ENCODE measurements at regions not wholly inside any gene's neighbourhood (a gene's known extent, or its start where the extent isn't known, plus 50 kb on each side); places are given as distances from the start of the nearest gene placed in this dataset.

GRCh38 chr1:172951730-172952365, 98.9 kb downstream of the TNFSF18 start:
- WGBS, 2 experiments (ENCODE audit: insufficient coverage in 2 of 2), result 80 to 100% methylated on average over 1 of the region's 3 CpGs
- H3K36me3 ChIP-seq (ENCODE audit: control insufficient read depth, insufficient read depth, low read length), result no peaks in the 10 kb centered on the region
- H3K27ac ChIP-seq (ENCODE audit: low read depth, low read length, severe bottlenecking), result no peak overlapping the region
- H3K4me1 ChIP-seq (ENCODE audit: control insufficient read depth, insufficient read depth, low read length, poor library complexity, severe bottlenecking), result peaks cover 9% of the 10 kb centered on the region
- no peaks in the 10 kb centered on the region for H3K9me3 ChIP-seq (ENCODE audit: control insufficient read depth, low read length)
- H3K4me3 ChIP-seq (ENCODE audit: extremely low read depth, insufficient read depth, low read length, poor library complexity, severe bottlenecking), result no peak overlapping the region

- no peaks in the 10 kb centered on the region for H3K9me3 ChIP-seq (ENCODE audit: control insufficient read depth, low read length)
Measured at GRCh38 chr1:172952516-172952915, 98.2 kb downstream of the TNFSF18 start.

GRCh38 chr1:172954476-172955150, 96.1 kb downstream of the TNFSF18 start:
- Histone ChIP-seq H3K4me3 (ENCODE audit: extremely low read depth, insufficient read depth, low read length, poor library complexity, severe bottlenecking) (no peak overlapping the region), H3K9me3 (ENCODE audit: control insufficient read depth, low read length) (no peaks in the 10 kb centered on the region), H3K36me3 (ENCODE audit: control insufficient read depth, insufficient read depth, low read length) (no peaks in the 10 kb centered on the region), H3K4me1 (ENCODE audit: control insufficient read depth, insufficient read depth, low read length, poor library complexity, severe bottlenecking) (peaks cover 6% of the 10 kb centered on the region), H3K27ac (ENCODE audit: low read depth, low read length, severe bottlenecking) (no peak overlapping the region)
- 96 to 98% methylated on average over 3 to 4 of the region's 6 CpGs for WGBS, 2 experiments (ENCODE audit: insufficient coverage in 2 of 2)

More at GRCh38 chr1:172952516-172952915, 98.2 kb downstream of the TNFSF18 start:
- Histone ChIP-seq H3K27ac (ENCODE audit: low read depth, low read length, severe bottlenecking) (no peak overlapping the region), H3K36me3 (ENCODE audit: control insufficient read depth, insufficient read depth, low read length) (no peaks in the 10 kb centered on the region), H3K4me1 (ENCODE audit: control insufficient read depth, insufficient read depth, low read length, poor library complexity, severe bottlenecking) (peaks cover 6% of the 10 kb centered on the region), H3K4me3 (ENCODE audit: extremely low read depth, insufficient read depth, low read length, poor library complexity, severe bottlenecking) (no peak overlapping the region)

- no peaks in the 10 kb centered on the region for H3K36me3 ChIP-seq (ENCODE audit: control insufficient read depth, insufficient read depth, low read length)
- 88 to 100% methylated on average over 1 of the region's 5 CpGs for WGBS, 2 experiments (ENCODE audit: insufficient coverage in 2 of 2)
- H3K9me3 ChIP-seq (ENCODE audit: control insufficient read depth, low read length), result no peaks in the 10 kb centered on the region
- H3K4me3 ChIP-seq (ENCODE audit: extremely low read depth, insufficient read depth, low read length, poor library complexity, severe bottlenecking), result no peak overlapping the region
- no peak overlapping the region for H3K27ac ChIP-seq (ENCODE audit: low read depth, low read length, severe bottlenecking)
- peaks cover 6% of the 10 kb centered on the region for H3K4me1 ChIP-seq (ENCODE audit: control insufficient read depth, insufficient read depth, low read length, poor library complexity, severe bottlenecking)
Measured at GRCh38 chr1:172955161-172955815, 95.5 kb downstream of the TNFSF18 start.

- H3K4me1 ChIP-seq (ENCODE audit: control insufficient read depth, insufficient read depth, low read length, poor library complexity, severe bottlenecking), result peaks cover 6% of the 10 kb centered on the region
- no peak overlapping the region for H3K27ac ChIP-seq (ENCODE audit: low read depth, low read length, severe bottlenecking)
- H3K4me3 ChIP-seq (ENCODE audit: extremely low read depth, insufficient read depth, low read length, poor library complexity, severe bottlenecking), result no peak overlapping the region
- WGBS, 2 experiments (ENCODE audit: insufficient coverage in 2 of 2), result 80% methylated on average over 1 of the region's 1 CpG; no CpG with 5 or more reads in 1 of the 2 experiments
- H3K9me3 ChIP-seq (ENCODE audit: control insufficient read depth, low read length), result no peaks in the 10 kb centered on the region
- H3K36me3 ChIP-seq (ENCODE audit: control insufficient read depth, insufficient read depth, low read length), result no peaks in the 10 kb centered on the region
Measured at GRCh38 chr1:172956871-172957270, 93.9 kb downstream of the TNFSF18 start.

- no peaks in the 10 kb centered on the region for H3K36me3 ChIP-seq (ENCODE audit: control insufficient read depth, insufficient read depth, low read length)
- no peaks in the 10 kb centered on the region for H3K9me3 ChIP-seq (ENCODE audit: control insufficient read depth, low read length)
- no peak overlapping the region for H3K27ac ChIP-seq (ENCODE audit: low read depth, low read length, severe bottlenecking)
- H3K4me3 ChIP-seq (ENCODE audit: extremely low read depth, insufficient read depth, low read length, poor library complexity, severe bottlenecking), result no peak overlapping the region
- peaks cover 6% of the 10 kb centered on the region for H3K4me1 ChIP-seq (ENCODE audit: control insufficient read depth, insufficient read depth, low read length, poor library complexity, severe bottlenecking)
Measured at GRCh38 chr1:172957491-172957890, 93.2 kb downstream of the TNFSF18 start.

- H3K4me3 ChIP-seq (ENCODE audit: extremely low read depth, insufficient read depth, low read length, poor library complexity, severe bottlenecking), result no peak overlapping the region
- no peaks in the 10 kb centered on the region for H3K9me3 ChIP-seq (ENCODE audit: control insufficient read depth, low read length)
- WGBS, 2 experiments (ENCODE audit: insufficient coverage in 2 of 2), result 75% methylated on average over 1 of the region's 2 CpGs; no CpG with 5 or more reads in 1 of the 2 experiments
- no peak overlapping the region for H3K27ac ChIP-seq (ENCODE audit: low read depth, low read length, severe bottlenecking)
- H3K4me1 ChIP-seq (ENCODE audit: control insufficient read depth, insufficient read depth, low read length, poor library complexity, severe bottlenecking), result peaks cover 6% of the 10 kb centered on the region
- no peaks in the 10 kb centered on the region for H3K36me3 ChIP-seq (ENCODE audit: control insufficient read depth, insufficient read depth, low read length)
Measured at GRCh38 chr1:172959571-172959970, 91.2 kb downstream of the TNFSF18 start.

- Histone ChIP-seq H3K9me3 (ENCODE audit: control insufficient read depth, low read length) (no peaks in the 10 kb centered on the region), H3K4me3 (ENCODE audit: extremely low read depth, insufficient read depth, low read length, poor library complexity, severe bottlenecking) (no peak overlapping the region), H3K27ac (ENCODE audit: low read depth, low read length, severe bottlenecking) (no peak overlapping the region), H3K4me1 (ENCODE audit: control insufficient read depth, insufficient read depth, low read length, poor library complexity, severe bottlenecking) (peaks cover 5% of the 10 kb centered on the region), H3K36me3 (ENCODE audit: control insufficient read depth, insufficient read depth, low read length) (no peaks in the 10 kb centered on the region)
- 80 to 100% methylated on average over 1 of the region's 3 CpGs for WGBS, 2 experiments (ENCODE audit: insufficient coverage in 2 of 2)
Measured at GRCh38 chr1:172960019-172960418, 90.7 kb downstream of the TNFSF18 start.

- H3K36me3 ChIP-seq (ENCODE audit: control insufficient read depth, insufficient read depth, low read length), result no peaks in the 10 kb centered on the region
- no peak overlapping the region for H3K27ac ChIP-seq (ENCODE audit: low read depth, low read length, severe bottlenecking)
- H3K9me3 ChIP-seq (ENCODE audit: control insufficient read depth, low read length), result no peaks in the 10 kb centered on the region
- H3K4me3 ChIP-seq (ENCODE audit: extremely low read depth, insufficient read depth, low read length, poor library complexity, severe bottlenecking), result no peak overlapping the region
- WGBS, 2 experiments (ENCODE audit: insufficient coverage in 2 of 2), result 85 to 94% methylated on average over 3 of the region's 5 CpGs
- H3K4me1 ChIP-seq (ENCODE audit: control insufficient read depth, insufficient read depth, low read length, poor library complexity, severe bottlenecking), result no peaks in the 10 kb centered on the region
Measured at GRCh38 chr1:172960454-172961208, 90.1 kb downstream of the TNFSF18 start.

GRCh38 chr1:172964864-172965263, 85.9 kb downstream of the TNFSF18 start:
- Histone ChIP-seq H3K27ac (ENCODE audit: low read depth, low read length, severe bottlenecking) (no peak overlapping the region), H3K9me3 (ENCODE audit: control insufficient read depth, low read length) (no peaks in the 10 kb centered on the region), H3K36me3 (ENCODE audit: control insufficient read depth, insufficient read depth, low read length) (no peaks in the 10 kb centered on the region), H3K4me3 (ENCODE audit: extremely low read depth, insufficient read depth, low read length, poor library complexity, severe bottlenecking) (no peak overlapping the region), H3K4me1 (ENCODE audit: control insufficient read depth, insufficient read depth, low read length, poor library complexity, severe bottlenecking) (peaks cover 19% of the 10 kb centered on the region)
- 86% methylated on average over 1 of the region's 1 CpG; no CpG with 5 or more reads in 1 of the 2 experiments for WGBS, 2 experiments (ENCODE audit: insufficient coverage in 2 of 2)

All from mesodermal cell (in vitro differentiated cells).